ENCODE measurements at regions not wholly inside any gene's neighbourhood (a gene's known extent, or its start where the extent isn't known, plus 50 kb on each side); places are given as distances from the start of the nearest gene placed in this dataset.

GRCh38 chr1:218502383-218502782 is 157.2 kb downstream of the TGFB2 start:
- H3K27ac ChIP-seq (ENCODE audit: low read depth, low read length), result no peak overlapping the region
- ChIA-PET CTCF (ENCODE audit: partially characterized antibody) (interaction anchor here (3.5 kb wide), 1 partner anchor 19 kb away, joined by 10 read pairs; no protein-coding TSS in a partner anchor), POLR2A (ENCODE audit: partially characterized antibody) (interaction anchor here (0.6 to 1.2 kb wide), 2 partner anchors 8 to 332 kb away, joined by 3 read pairs; no protein-coding TSS in a partner anchor)
- 100% methylated on average over 2 of the region's 2 CpGs; no CpG with 5 or more reads in 1 of the 2 experiments for WGBS, 2 experiments (ENCODE audit: extremely low coverage in 1 of 2, insufficient coverage in 1 of 2, insufficient read length in 1 of 2, insufficient replicate concordance in 2 of 2, low coverage in 1 of 2, low lambda C conversion rate in 2 of 2, missing lambda C conversion rate in 1 of 2)
- no peak overlapping the region for H3K4me2 ChIP-seq (ENCODE audit: insufficient read depth in 1 of 2, low read depth in 2 of 2, low read length in 2 of 2)
- H3K27me3 ChIP-seq (replicated peaks in 1 of 4; ENCODE audit: control insufficient read depth in 3 of 4, extremely low read depth in 1 of 4, insufficient read depth in 3 of 4, low read length in 3 of 4), result no peaks in the 10 kb centered on the region
- H3K79me1 ChIP-seq (ENCODE audit: low read depth, low read length), result no peaks in the 10 kb centered on the region
- H3K23ac ChIP-seq (ENCODE audit: insufficient read length), result no peak overlapping the region
- H3K14ac ChIP-seq (ENCODE audit: insufficient read length), result no peak overlapping the region
- H2AK5ac ChIP-seq (ENCODE audit: low read depth, low read length), result no peak overlapping the region
- no peak overlapping the region for H2BK12ac ChIP-seq (ENCODE audit: low read depth, low read length)
- no peak overlapping the region for H2AFZ ChIP-seq (ENCODE audit: low read length)
- H2BK20ac ChIP-seq (ENCODE audit: low read length), result no peak overlapping the region
- no peak overlapping the region for H2BK15ac ChIP-seq (ENCODE audit: low read length)
- no peaks in the 10 kb centered on the region for H4K20me1 ChIP-seq (replicated peaks in 1 of 2; ENCODE audit: control insufficient read depth in 1 of 2, insufficient read depth in 2 of 2, low read length in 2 of 2)
- no peak overlapping the region for H4K5ac ChIP-seq (ENCODE audit: insufficient read length, low read depth, low read length)
- FAIRE-seq (no peak), DNase-seq (ENCODE audit: low read depth in 1 of 2, low spot score in 2 of 2) (no peak)
- H2BK5ac ChIP-seq (ENCODE audit: low read depth, low read length), result no peak overlapping the region
- H3K4ac ChIP-seq (replicated peaks; ENCODE audit: insufficient read length, low read depth, low read length), result no peak overlapping the region
- no peak overlapping the region for H2BK120ac ChIP-seq (replicated peaks; ENCODE audit: low read depth, low read length)
- H3K4me3 ChIP-seq (ENCODE audit: extremely low read depth in 1 of 4, insufficient read depth in 2 of 4, low read depth in 3 of 4, low read length in 4 of 4), result no peak overlapping the region
- no peak overlapping the region for H3K18ac ChIP-seq (ENCODE audit: extremely low read depth, low read length)
- no peak overlapping the region for H3K56ac ChIP-seq (replicated peaks; ENCODE audit: insufficient read length, low read depth, low read length)
- no peak overlapping the region for H3K9ac ChIP-seq (replicated peaks in 1 of 4; ENCODE audit: extremely low read depth in 1 of 4, low read depth in 3 of 4, low read length in 3 of 4)
- no peaks in the 10 kb centered on the region for H3K79me2 ChIP-seq (ENCODE audit: control insufficient read depth in 1 of 2, insufficient read depth in 2 of 2, low read length in 2 of 2)
- H3K4me1 ChIP-seq (replicated peaks in 1 of 4; ENCODE audit: control insufficient read depth in 3 of 4, insufficient read depth in 4 of 4, low read length in 3 of 4), result no peaks in the 10 kb centered on the region
- H4K8ac ChIP-seq (ENCODE audit: extremely low read depth, insufficient read depth, low read length), result no peak overlapping the region
- no peaks in the 10 kb centered on the region for H3K23me2 ChIP-seq (ENCODE audit: low read depth, low read length)
- no peak overlapping the region for H4K91ac ChIP-seq (replicated peaks; ENCODE audit: insufficient read length, low read length)
- no peaks in the 10 kb centered on the region for H3K36me3 ChIP-seq (ENCODE audit: control insufficient read depth in 2 of 4, insufficient read depth in 4 of 4, low read length in 3 of 4)
- H3K9me3 ChIP-seq (ENCODE audit: insufficient read depth in 2 of 2, low read depth in 1 of 2, low read length in 1 of 2), result peaks cover 2 to 3% of the 10 kb centered on the region in 2 experiments
- TF ChIP-seq KDM5A (IDR thresholded peaks at IDR 0.05; ENCODE audit: low read length) (no peak), EP300 (IDR thresholded peaks at IDR 0.05; ENCODE audit: borderline replicate concordance in 1 of 2, low read depth in 2 of 2, low read length in 2 of 2) (no peak), ATF2 (IDR thresholded peaks at IDR 0.05; ENCODE audit: low read length) (no peak), MAFK (IDR thresholded peaks at IDR 0.05; ENCODE audit: low read depth, low read length) (no peak), KDM1A (IDR thresholded peaks at IDR 0.05; ENCODE audit: borderline replicate concordance, low read length) (no peak), NANOG (IDR thresholded peaks at IDR 0.05; ENCODE audit: insufficient read depth, low read depth, low read length, poor library complexity, severe bottlenecking) (no peak), POLR2AphosphoS5 (IDR thresholded peaks at IDR 0.05; ENCODE audit: low read depth, low read length) (no peak), RNF2 (IDR thresholded peaks at IDR 0.05; ENCODE audit: borderline replicate concordance, low read depth, low read length, missing control alignments, poor library complexity, severe bottlenecking) (no peak), GABPA (IDR thresholded peaks at IDR 0.05; ENCODE audit: borderline replicate concordance, insufficient read depth, low read length) (no peak), TBP (IDR thresholded peaks at IDR 0.05; ENCODE audit: low read depth, low read length) (no peak), CEBPB (IDR thresholded peaks at IDR 0.05; ENCODE audit: low read depth, low read length) (no peak), BRCA1 (IDR thresholded peaks at IDR 0.05; ENCODE audit: low read depth, low read length) (no peak), RXRA (IDR thresholded peaks at IDR 0.05; ENCODE audit: insufficient read depth, low read depth, low read length) (no peak)
